ENCODE measurements at regions not wholly inside any gene's neighbourhood (a gene's known extent, or its start where the extent isn't known, plus 50 kb on each side); places are given as distances from the start of the nearest gene placed in this dataset.
"Not testable (repeated sequence)": the region's sequence is repeated elsewhere in the genome, so short reads cannot be mapped to it uniquely, and the experiment has no call there.

DNA sequence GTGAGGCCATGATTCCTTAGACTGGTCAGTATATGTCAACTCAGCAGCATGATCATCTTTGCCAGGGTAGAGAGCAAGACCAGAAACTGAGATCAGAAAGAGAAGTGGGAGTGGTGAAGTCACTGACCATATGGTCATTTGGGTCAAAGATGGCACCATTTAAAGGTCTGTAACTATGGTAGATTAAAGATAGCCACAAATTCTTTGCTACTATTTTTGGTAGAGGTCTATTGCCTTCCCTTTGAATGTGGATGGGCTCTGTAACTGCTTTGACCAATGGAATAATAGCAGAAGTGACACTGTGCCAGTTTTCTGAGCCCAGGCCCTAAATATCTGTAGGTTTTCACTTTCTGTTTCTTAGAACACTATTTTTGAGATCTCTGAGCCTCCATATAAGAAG is 117.6 kb downstream of the PCSK1 start:
- DNase-seq (ENCODE audit: low read depth): no peak
- no peak overlapping the region for H3K4me3 ChIP-seq (ENCODE audit: low read depth, low read length)
- TF ChIP-seq, protein P1, sequence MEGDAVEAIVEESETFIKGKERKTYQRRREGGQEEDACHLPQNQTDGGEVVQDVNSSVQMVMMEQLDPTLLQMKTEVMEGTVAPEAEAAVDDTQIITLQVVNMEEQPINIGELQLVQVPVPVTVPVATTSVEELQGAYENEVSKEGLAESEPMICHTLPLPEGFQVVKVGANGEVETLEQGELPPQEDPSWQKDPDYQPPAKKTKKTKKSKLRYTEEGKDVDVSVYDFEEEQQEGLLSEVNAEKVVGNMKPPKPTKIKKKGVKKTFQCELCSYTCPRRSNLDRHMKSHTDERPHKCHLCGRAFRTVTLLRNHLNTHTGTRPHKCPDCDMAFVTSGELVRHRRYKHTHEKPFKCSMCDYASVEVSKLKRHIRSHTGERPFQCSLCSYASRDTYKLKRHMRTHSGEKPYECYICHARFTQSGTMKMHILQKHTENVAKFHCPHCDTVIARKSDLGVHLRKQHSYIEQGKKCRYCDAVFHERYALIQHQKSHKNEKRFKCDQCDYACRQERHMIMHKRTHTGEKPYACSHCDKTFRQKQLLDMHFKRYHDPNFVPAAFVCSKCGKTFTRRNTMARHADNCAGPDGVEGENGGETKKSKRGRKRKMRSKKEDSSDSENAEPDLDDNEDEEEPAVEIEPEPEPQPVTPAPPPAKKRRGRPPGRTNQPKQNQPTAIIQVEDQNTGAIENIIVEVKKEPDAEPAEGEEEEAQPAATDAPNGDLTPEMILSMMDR (IDR thresholded peaks at IDR 0.05; ENCODE audit: insufficient read depth, low read depth, low read length): no peak

DNA sequence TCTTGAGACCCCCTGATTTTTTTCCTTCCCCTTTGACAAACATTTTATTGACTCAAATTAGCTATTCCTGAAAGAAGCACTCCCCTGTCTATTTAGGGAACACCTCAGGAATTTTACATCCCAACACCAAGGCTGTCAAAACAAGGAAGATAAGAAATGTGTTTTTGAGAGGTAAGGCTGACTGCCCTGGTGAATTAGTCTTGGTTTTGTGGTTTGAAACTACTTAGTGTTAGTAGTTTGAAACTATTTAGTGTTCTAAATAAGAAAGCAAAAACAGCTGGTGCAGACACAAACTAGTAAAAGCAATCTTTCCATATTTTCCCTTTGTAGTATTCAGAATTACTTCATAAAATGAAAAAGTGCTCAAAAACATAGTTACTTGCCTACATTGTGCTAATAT is 120.7 kb downstream of the PCSK1 start:
- DNase-seq (ENCODE audit: low read depth): no peak
- TF ChIP-seq, protein P1 (IDR thresholded peaks at IDR 0.05; ENCODE audit: insufficient read depth, low read depth, low read length): no peak
- H3K4me3 ChIP-seq (ENCODE audit: low read depth, low read length): no peak overlapping the region

GRCh38 chr5:96307047-96307446 is 126.0 kb downstream of the PCSK1 start:
- H3K4me3 ChIP-seq (ENCODE audit: low read depth, low read length); DNase-seq (ENCODE audit: low read depth): not testable (repeated sequence)

DNA sequence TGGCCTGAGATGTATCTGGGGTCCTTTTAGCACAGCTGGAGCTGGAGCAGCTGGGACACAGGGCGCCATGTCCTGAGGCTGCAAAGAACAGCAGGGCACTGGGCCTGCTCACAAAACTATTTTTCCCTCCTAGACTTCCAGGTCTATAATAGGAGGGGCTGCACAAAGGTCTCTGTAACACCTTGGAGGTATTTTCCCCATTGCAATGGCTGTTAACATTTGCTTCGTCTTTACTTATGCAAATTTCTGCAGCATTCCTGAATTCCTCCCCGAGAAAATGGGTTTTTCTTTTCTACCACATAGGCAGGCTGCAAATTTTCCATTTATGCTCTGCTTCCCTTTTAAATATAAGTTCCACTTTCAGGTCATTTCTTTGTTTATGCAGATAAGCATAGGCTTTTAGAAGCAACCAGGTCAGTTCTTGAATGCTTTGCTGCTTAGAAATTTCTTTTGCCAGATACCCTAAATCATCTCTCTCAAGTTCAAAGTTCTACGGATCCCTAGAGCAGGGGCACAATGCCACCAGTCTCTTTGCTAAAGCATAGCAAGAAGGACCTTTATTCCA is 130.8 kb downstream of the PCSK1 start:
- H3K4me3 ChIP-seq (ENCODE audit: low read depth, low read length): no peak overlapping the region
- TF ChIP-seq, protein P1 (IDR thresholded peaks at IDR 0.05; ENCODE audit: insufficient read depth, low read depth, low read length): no peak
- DNase-seq (ENCODE audit: low read depth): no peak

DNA sequence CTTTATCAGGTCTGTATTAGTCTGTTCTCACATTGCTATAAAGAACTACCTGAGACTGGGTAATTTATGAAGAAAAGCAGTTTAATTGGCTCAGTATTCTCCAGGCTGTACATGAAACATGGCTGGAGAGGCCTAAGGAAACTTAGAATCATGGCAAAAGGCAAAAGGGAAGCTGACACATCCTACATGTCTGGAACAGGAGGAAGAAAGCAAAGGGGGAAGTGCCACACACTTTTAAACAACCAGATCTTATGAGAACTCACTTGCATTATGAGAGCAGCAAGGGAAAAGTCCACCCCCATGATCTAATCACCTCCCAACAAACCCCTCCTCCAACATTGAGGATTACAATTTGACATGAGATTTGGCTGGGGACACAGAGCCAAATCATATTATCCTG is 132.1 kb downstream of the PCSK1 start:
- TF ChIP-seq, protein P1 (IDR thresholded peaks at IDR 0.05; ENCODE audit: insufficient read depth, low read depth, low read length): no peak
- DNase-seq (ENCODE audit: low read depth): no peak
- no peak overlapping the region for H3K4me3 ChIP-seq (ENCODE audit: low read depth, low read length)

DNA sequence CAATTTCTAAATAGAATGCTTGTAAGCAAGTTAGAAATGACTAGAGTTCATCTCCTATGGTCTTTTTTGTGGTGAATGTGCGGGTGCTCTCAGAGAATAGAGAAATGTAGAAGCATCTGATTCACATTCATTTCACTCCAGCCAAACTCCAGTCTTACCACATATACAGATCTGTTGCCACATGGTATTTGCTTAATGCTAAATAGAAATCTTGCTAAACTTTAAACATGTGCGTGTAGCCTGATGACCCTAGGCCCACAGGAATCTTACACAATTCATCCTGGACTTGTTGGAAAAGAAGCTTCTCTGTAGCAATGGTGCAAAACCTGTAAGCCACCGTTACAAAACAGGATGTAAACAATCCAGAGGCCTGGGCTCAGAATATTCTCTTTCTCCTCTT is 135.2 kb downstream of the PCSK1 start:
- H3K4me3 ChIP-seq (ENCODE audit: low read depth, low read length): no peak overlapping the region
- TF ChIP-seq, protein P1 (IDR thresholded peaks at IDR 0.05; ENCODE audit: insufficient read depth, low read depth, low read length): no peak
- DNase-seq (ENCODE audit: low read depth): peak; percentile 100

GRCh38 chr5:96297290-96297689 is 135.8 kb downstream of the PCSK1 start:
- no peak overlapping the region for H3K4me3 ChIP-seq (ENCODE audit: low read depth, low read length)
- peak; percentile 97 for DNase-seq (ENCODE audit: low read depth)
- TF ChIP-seq, protein P1 (IDR thresholded peaks at IDR 0.05; ENCODE audit: insufficient read depth, low read depth, low read length): no peak

All from fibroblast of villous mesenchyme (primary cell).